ENCODE measurements at regions not wholly inside any gene's neighbourhood (a gene's known extent, or its start where the extent isn't known, plus 50 kb on each side); places are given as distances from the start of the nearest gene placed in this dataset.

DNA sequence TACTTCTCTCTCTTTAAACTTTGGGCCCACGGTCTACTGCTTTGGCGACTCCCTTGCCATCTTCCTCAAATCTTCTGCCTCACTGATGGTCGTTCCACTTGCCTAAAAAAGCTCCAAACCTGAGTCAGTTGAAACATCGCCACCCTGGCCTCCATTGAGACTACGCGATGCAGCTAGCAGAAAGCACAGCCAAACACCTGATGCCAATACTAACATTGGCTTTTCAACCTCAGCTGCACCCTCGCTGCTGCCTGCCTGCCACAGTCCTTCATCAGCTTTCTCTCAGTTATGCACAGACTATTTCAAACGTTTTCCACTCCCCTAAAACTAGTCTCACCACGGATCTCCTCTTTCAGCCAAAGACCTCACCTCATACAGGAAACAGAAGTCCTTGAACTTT lies 214.2 kb upstream of the TMCO5A start (continued):
- TF ChIP-seq EHF (CRISPR knock-in tag; IDR thresholded peaks at IDR 0.05) (no peak), CHD2 (IDR thresholded peaks at IDR 0.05; ENCODE audit: low read length, partially characterized antibody) (no peak)

DNA sequence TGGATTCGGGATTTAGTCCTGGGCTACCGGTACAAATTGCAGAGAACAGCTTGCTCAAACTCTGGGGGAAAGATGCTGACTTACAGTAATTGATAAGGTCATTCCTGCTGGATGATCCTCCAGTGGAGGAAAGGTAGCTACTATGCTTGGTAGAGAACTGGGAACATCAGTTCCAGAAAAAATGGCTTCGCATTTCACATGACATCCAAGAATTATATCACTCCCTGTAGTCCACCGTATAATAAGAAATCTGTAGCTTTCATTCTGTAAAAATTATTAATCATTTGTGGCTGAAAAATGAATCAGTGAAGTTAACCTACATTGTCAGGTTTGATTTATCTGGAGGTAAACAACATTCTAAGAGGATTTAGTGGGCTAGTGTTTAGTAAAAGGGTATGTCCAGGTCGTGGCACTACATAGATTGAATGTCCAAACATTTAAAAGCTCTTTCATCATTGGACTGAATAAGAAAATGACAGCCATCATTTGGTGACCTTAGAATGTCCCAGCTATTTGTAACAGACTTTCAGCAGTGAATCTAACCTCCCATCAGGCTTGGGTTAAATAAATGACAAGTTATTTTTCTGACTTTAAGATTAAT lies 203.2 kb upstream of the TMCO5A start:
- WGBS (ENCODE audit: missing lambda C conversion rate) = 16% methylated on average over 5 of the region's 5 CpGs
- CTCF ChIA-PET = interaction anchor here (0.7 kb wide), 1 partner anchor 51 kb away, joined by 3 read pairs; no protein-coding TSS in a partner anchor
- no peak overlapping the region for H3K27ac ChIP-seq
- no peaks in the 10 kb centered on the region for H3K4me1 ChIP-seq
- TF ChIP-seq, protein P1, sequence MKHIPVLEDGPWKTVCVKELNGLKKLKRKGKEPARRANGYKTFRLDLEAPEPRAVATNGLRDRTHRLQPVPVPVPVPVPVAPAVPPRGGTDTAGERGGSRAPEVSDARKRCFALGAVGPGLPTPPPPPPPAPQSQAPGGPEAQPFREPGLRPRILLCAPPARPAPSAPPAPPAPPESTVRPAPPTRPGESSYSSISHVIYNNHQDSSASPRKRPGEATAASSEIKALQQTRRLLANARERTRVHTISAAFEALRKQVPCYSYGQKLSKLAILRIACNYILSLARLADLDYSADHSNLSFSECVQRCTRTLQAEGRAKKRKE (CRISPR knock-in tag; IDR thresholded peaks at IDR 0.05; ENCODE audit: low read depth) = no peak
- TF ChIP-seq PHF8 (IDR thresholded peaks at IDR 0.05; ENCODE audit: borderline replicate concordance, low read depth) (no peak), ZFP36 (IDR thresholded peaks at IDR 0.05; ENCODE audit: borderline replicate concordance, partially characterized antibody) (no peak), RARB (CRISPR knock-in tag; IDR thresholded peaks at IDR 0.05) (no peak), EHF (CRISPR knock-in tag; IDR thresholded peaks at IDR 0.05) (no peak), GATA3 (IDR thresholded peaks at IDR 0.05; ENCODE audit: borderline replicate concordance) (no peak), NFE2L2 (conservative IDR thresholded peaks at IDR 0.05; ENCODE audit: low read length) (no peak), HOXA7 (CRISPR knock-in tag; IDR thresholded peaks at IDR 0.05) (no peak), CHD4 (IDR thresholded peaks at IDR 0.05; ENCODE audit: borderline replicate concordance) (no peak), RCOR1 (IDR thresholded peaks at IDR 0.05; ENCODE audit: low read depth, low read length) (no peak), JUN (IDR thresholded peaks at IDR 0.05) (no peak), HEYL (CRISPR knock-in tag; IDR thresholded peaks at IDR 0.05) (no peak), HOXB13 (CRISPR knock-in tag; IDR thresholded peaks at IDR 0.05; ENCODE audit: low read depth) (no peak), SMC3 (IDR thresholded peaks at IDR 0.05) (no peak), MAFK (IDR thresholded peaks at IDR 0.05; ENCODE audit: partially characterized antibody) (no peak), CEBPB (IDR thresholded peaks at IDR 0.05) (no peak)
- TF ChIP-seq, protein P2, sequence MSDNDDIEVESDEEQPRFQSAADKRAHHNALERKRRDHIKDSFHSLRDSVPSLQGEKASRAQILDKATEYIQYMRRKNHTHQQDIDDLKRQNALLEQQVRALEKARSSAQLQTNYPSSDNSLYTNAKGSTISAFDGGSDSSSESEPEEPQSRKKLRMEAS (IDR thresholded peaks at IDR 0.05) = no peak
- TF ChIP-seq, protein P3, sequence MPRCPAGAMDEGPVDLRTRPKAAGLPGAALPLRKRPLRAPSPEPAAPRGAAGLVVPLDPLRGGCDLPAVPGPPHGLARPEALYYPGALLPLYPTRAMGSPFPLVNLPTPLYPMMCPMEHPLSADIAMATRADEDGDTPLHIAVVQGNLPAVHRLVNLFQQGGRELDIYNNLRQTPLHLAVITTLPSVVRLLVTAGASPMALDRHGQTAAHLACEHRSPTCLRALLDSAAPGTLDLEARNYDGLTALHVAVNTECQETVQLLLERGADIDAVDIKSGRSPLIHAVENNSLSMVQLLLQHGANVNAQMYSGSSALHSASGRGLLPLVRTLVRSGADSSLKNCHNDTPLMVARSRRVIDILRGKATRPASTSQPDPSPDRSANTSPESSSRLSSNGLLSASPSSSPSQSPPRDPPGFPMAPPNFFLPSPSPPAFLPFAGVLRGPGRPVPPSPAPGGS (IDR thresholded peaks at IDR 0.05) = no peak
- TF ChIP-seq, protein P4, sequence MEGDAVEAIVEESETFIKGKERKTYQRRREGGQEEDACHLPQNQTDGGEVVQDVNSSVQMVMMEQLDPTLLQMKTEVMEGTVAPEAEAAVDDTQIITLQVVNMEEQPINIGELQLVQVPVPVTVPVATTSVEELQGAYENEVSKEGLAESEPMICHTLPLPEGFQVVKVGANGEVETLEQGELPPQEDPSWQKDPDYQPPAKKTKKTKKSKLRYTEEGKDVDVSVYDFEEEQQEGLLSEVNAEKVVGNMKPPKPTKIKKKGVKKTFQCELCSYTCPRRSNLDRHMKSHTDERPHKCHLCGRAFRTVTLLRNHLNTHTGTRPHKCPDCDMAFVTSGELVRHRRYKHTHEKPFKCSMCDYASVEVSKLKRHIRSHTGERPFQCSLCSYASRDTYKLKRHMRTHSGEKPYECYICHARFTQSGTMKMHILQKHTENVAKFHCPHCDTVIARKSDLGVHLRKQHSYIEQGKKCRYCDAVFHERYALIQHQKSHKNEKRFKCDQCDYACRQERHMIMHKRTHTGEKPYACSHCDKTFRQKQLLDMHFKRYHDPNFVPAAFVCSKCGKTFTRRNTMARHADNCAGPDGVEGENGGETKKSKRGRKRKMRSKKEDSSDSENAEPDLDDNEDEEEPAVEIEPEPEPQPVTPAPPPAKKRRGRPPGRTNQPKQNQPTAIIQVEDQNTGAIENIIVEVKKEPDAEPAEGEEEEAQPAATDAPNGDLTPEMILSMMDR (IDR thresholded peaks at IDR 0.05) = no peak
- TF ChIP-seq, protein P5, sequence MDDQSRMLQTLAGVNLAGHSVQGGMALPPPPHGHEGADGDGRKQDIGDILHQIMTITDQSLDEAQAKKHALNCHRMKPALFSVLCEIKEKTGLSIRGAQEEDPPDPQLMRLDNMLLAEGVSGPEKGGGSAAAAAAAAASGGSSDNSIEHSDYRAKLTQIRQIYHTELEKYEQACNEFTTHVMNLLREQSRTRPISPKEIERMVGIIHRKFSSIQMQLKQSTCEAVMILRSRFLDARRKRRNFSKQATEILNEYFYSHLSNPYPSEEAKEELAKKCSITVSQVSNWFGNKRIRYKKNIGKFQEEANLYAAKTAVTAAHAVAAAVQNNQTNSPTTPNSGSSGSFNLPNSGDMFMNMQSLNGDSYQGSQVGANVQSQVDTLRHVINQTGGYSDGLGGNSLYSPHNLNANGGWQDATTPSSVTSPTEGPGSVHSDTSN (IDR thresholded peaks at IDR 0.05) = no peak
- POLR2A ChIA-PET = no interaction called here
- no peak overlapping the region for H3K4me2 ChIP-seq
- DNase-seq (ENCODE audit: low read depth in 1 of 2, low spot score in 1 of 2) (no peak), FAIRE-seq (no peak), ATAC-seq (no peak)
- H3K9me3 ChIP-seq = no peaks in the 10 kb centered on the region
- no peak overlapping the region for H3K4me3 ChIP-seq

DNA sequence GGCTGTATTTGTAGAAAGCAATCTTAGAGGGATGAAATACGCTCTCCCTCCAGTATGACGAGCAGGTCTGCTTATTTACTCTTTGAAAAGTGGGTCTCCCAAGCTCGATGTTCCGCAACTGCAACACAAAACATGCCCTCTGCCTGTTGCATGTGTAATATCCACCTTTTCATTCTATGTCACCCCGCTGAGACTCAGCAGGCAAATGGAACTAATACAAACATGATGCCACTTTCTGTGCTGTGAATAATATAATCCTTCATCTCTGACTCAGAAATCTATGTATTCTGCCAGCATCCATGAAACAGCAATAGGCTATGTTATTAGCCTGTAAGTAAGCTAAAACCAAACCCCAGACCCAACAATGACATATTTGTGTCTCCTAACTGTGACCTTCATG lies 200.8 kb upstream of the TMCO5A start:
- no peak overlapping the region for H3K4me3 ChIP-seq
- H3K4me2 ChIP-seq = no peak overlapping the region
- ChIA-PET CTCF (no interaction called here), POLR2A (no interaction called here)
- no peak for DNase-seq (ENCODE audit: low read depth in 1 of 2, low spot score in 1 of 2)
- no peak overlapping the region for H3K27ac ChIP-seq
- no peak for FAIRE-seq
- no peaks in the 10 kb centered on the region for H3K9me3 ChIP-seq
- 4% methylated on average over 5 of the region's 5 CpGs for WGBS (ENCODE audit: missing lambda C conversion rate)
- no peaks in the 10 kb centered on the region for H3K4me1 ChIP-seq
- no peak for ATAC-seq
- TF ChIP-seq POLR2A (IDR thresholded peaks at IDR 0.05; ENCODE audit: low read length) (no peak), RFX5 (IDR thresholded peaks at IDR 0.05) (no peak), HOXB13 (CRISPR knock-in tag; IDR thresholded peaks at IDR 0.05; ENCODE audit: low read depth) (no peak), KDM1A (IDR thresholded peaks at IDR 0.05; ENCODE audit: low read depth) (no peak), ZNF302 (CRISPR knock-in tag; IDR thresholded peaks at IDR 0.05) (no peak), RARB (CRISPR knock-in tag; IDR thresholded peaks at IDR 0.05) (no peak), HOXA7 (CRISPR knock-in tag; IDR thresholded peaks at IDR 0.05) (no peak), MAFK (IDR thresholded peaks at IDR 0.05; ENCODE audit: partially characterized antibody) (no peak), JUNB (IDR thresholded peaks at IDR 0.05) (no peak), CHD2 (IDR thresholded peaks at IDR 0.05; ENCODE audit: low read length, partially characterized antibody) (no peak), GATA3 (IDR thresholded peaks at IDR 0.05; ENCODE audit: borderline replicate concordance) (no peak), TP53 (CRISPR knock-in tag; IDR thresholded peaks at IDR 0.05) (no peak)
- TF ChIP-seq, protein P4 (IDR thresholded peaks at IDR 0.05) = no peak
- TF ChIP-seq, protein P6, sequence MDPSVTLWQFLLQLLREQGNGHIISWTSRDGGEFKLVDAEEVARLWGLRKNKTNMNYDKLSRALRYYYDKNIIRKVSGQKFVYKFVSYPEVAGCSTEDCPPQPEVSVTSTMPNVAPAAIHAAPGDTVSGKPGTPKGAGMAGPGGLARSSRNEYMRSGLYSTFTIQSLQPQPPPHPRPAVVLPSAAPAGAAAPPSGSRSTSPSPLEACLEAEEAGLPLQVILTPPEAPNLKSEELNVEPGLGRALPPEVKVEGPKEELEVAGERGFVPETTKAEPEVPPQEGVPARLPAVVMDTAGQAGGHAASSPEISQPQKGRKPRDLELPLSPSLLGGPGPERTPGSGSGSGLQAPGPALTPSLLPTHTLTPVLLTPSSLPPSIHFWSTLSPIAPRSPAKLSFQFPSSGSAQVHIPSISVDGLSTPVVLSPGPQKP (IDR thresholded peaks at IDR 0.05; ENCODE audit: low read depth, low read length) = no peak

Measured in A549 (cell line).